SU-DHL-6 (cell line): ENCODE measurements at regions not wholly inside any gene's neighbourhood (a gene's known extent, or its start where the extent isn't known, plus 50 kb on each side); places are given as distances from the start of the nearest gene placed in this dataset.
"Not testable (repeated sequence)": the region's sequence is repeated elsewhere in the genome, so short reads cannot be mapped to it uniquely, and the experiment has no call there.

ENCODE experiments used
- H2AFZ ChIP-seq: fragments of 200-600 bp; sonication (generic); 2 replicates; pipeline ENCODE4 v1.6.1; 2014; ENCODE audit warnings: low read depth, mild to moderate bottlenecking, moderate library complexity, mixed read lengths, antibody characterized with exemption, low read length; ENCODE audit not compliant: severe bottlenecking
- H3F3A ChIP-seq: fragments of 200-600 bp; shearing (Covaris generic); 2 replicates; pipeline ENCODE4 v1.6.0; 2016; ENCODE audit warnings: antibody characterized with exemption, mild to moderate bottlenecking; ENCODE audit not compliant: insufficient read depth
- H3K27ac ChIP-seq: fragments of 200-600 bp; sonication (generic); 2 replicates; pipeline ENCODE4 v1.5.1; 2016; ENCODE audit warnings: low read depth, mild to moderate bottlenecking, low read length, moderate library complexity, mixed read lengths
- H3K27me3 ChIP-seq: fragments of 200-600 bp; sonication (generic), shearing (Covaris generic); 2 replicates; pipeline ENCODE4 v1.6.0; 2014; ENCODE audit warnings: mild to moderate bottlenecking, low read length
- H3K36me3 ChIP-seq: fragments of 200-600 bp; sonication (generic); 2 replicates; pipeline ENCODE4 v1.6.1; 2014; ENCODE audit warnings: mild to moderate bottlenecking, low read length, mixed read lengths
- H3K4me2 ChIP-seq: fragments of 300-600, 200-600 bp; shearing (Covaris generic), sonication (generic); 2 replicates; pipeline ENCODE4 v1.6.0; 2014; ENCODE audit warnings: low read length, low read depth, mild to moderate bottlenecking; ENCODE audit not compliant: poor library complexity, severe bottlenecking
- H3K4me3 ChIP-seq: fragments of 200-600 bp; sonication (generic); 2 replicates; pipeline ENCODE4 v1.5.1; 2014; ENCODE audit warnings: antibody characterized with exemption, low read length, mild to moderate bottlenecking, mixed read lengths; ENCODE audit not compliant: insufficient read depth, poor library complexity, severe bottlenecking
- H3K79me2 ChIP-seq: fragments of 200-600 bp; sonication (generic); 2 replicates; pipeline ENCODE4 v1.6.1; 2014; ENCODE audit warnings: mild to moderate bottlenecking, low read length, moderate library complexity; ENCODE audit not compliant: insufficient read depth
- H3K9ac ChIP-seq: fragments of 200-600 bp; sonication (generic); 2 replicates; pipeline ENCODE4 v1.7.0; 2014; ENCODE audit warnings: mild to moderate bottlenecking, low read length
- H3K9me2 ChIP-seq: fragments of 200-600 bp; sonication (generic); replicated peaks from 2 replicates; pipeline ENCODE4 v1.6.1; 2014; ENCODE audit warnings: low read length; ENCODE audit not compliant: insufficient read depth
- H3K9me3 ChIP-seq: fragments of 200-600 bp; sonication (generic); 2 replicates; pipeline ENCODE4 v1.6.1; 2014; ENCODE audit warnings: low read length, mixed read lengths; ENCODE audit not compliant: insufficient read depth
- H4K20me1 ChIP-seq: fragments of 200-600 bp; sonication (generic); 2 replicates; pipeline ENCODE4 v1.6.1; 2014; ENCODE audit warnings: low read depth, mild to moderate bottlenecking, antibody characterized with exemption, low read length, moderate library complexity, mixed read lengths
- EZH2phosphoT487 ChIP-seq: fragments of 200-600 bp; sonication (generic), shearing (Covaris generic); conservative IDR thresholded peaks from 2 replicates; pipeline ENCODE4 v1.6.1; 2018; ENCODE audit warnings: mild to moderate bottlenecking, antibody characterized with exemption, low read length, moderate library complexity, mixed read lengths
- TF ChIP-seq, protein P1 (sequence below): fragments of 200-600 bp; sonication (generic); IDR thresholded peaks from one replicate; pipeline ENCODE4 v1.5.1; 2017; ENCODE audit warnings: antibody characterized with exemption, mild to moderate bottlenecking, low read length, moderate library complexity; ENCODE audit not compliant: insufficient read depth, poor library complexity, severe bottlenecking

DNA sequence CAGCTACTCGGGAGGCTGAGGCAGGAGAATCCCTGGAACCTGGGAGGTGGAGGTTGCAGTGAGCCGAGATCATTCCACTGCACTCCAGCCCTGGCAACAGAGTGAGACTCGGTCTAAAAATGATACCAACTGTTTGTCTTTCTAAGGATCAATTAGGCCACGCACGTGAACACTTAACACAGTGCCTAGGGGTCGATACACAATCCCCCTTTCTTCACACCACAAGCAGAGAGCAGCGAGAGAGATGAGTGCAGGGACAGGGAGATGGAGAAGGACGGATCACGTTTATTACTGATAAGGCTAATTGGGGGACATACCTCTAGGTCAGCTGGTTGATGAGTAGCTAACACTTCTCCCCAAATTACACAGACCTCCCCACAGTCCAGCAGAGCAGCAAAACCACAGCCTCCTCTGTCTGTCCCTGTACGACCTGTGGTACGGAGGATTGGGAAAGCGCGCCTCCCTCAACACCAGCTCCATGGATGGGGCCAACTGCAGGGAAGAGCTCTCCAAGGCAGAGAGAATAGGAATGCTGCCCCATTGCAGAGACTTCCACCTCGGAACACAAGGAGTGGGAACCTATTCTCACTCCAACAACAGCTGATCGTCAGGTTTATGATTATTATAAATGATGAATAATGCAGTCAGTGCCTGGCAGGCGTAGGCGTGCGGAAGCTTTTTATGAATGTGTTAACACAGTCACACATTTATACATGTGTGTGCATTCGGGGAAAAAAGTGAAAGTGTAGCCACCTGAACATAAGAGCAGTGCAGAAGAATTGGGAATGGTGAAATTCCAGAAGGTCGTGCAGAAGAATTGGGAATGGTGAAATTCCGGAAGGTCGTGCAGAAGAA is 155.1 kb downstream of the C16orf95 start:
- H4K20me1 ChIP-seq = no peaks in the 10 kb centered on the region
- H3K27ac ChIP-seq = no peak overlapping the region
- no peak overlapping the region for H3K9ac ChIP-seq
- no peak overlapping the region for H2AFZ ChIP-seq
- H3K36me3 ChIP-seq = no peaks in the 10 kb centered on the region
- H3K4me3 ChIP-seq = no peak overlapping the region
- H3F3A ChIP-seq = no peaks in the 10 kb centered on the region
- no peaks in the 10 kb centered on the region for H3K27me3 ChIP-seq
- H3K9me3 ChIP-seq = no peaks in the 10 kb centered on the region
- H3K4me2 ChIP-seq = no peak overlapping the region
- TF ChIP-seq, protein P1, sequence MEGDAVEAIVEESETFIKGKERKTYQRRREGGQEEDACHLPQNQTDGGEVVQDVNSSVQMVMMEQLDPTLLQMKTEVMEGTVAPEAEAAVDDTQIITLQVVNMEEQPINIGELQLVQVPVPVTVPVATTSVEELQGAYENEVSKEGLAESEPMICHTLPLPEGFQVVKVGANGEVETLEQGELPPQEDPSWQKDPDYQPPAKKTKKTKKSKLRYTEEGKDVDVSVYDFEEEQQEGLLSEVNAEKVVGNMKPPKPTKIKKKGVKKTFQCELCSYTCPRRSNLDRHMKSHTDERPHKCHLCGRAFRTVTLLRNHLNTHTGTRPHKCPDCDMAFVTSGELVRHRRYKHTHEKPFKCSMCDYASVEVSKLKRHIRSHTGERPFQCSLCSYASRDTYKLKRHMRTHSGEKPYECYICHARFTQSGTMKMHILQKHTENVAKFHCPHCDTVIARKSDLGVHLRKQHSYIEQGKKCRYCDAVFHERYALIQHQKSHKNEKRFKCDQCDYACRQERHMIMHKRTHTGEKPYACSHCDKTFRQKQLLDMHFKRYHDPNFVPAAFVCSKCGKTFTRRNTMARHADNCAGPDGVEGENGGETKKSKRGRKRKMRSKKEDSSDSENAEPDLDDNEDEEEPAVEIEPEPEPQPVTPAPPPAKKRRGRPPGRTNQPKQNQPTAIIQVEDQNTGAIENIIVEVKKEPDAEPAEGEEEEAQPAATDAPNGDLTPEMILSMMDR = no peak
- no peak for TF ChIP-seq EZH2phosphoT487
- no peaks in the 10 kb centered on the region for H3K79me2 ChIP-seq
- H3K9me2 ChIP-seq = no peaks in the 10 kb centered on the region

DNA sequence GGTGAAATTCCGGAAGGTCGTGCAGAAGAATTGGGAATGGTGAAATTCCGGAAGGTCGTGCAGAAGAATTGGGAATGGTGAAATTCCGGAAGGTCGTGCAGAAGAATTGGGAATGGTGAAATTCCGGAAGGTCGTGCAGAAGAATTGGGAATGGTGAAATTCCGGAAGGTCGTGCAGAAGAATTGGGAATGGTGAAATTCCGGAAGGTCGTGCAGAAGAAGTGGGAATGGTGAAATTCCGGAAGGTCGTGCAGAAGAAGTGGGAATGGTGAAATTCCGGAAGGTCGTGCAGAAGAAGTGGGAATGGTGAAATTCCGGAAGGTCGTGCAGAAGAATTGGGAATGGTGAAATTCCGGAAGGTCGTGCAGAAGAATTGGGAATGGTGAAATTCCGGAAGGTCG is 154.4 kb downstream of the C16orf95 start:
- H3F3A ChIP-seq, H3K9me2 ChIP-seq, H3K36me3 ChIP-seq, H4K20me1 ChIP-seq, H3K9me3 ChIP-seq, H3K79me2 ChIP-seq, H3K27me3 ChIP-seq, H3K27ac ChIP-seq, H2AFZ ChIP-seq, H3K4me3 ChIP-seq, H3K9ac ChIP-seq, H3K4me2 ChIP-seq: not testable (repeated sequence)

DNA sequence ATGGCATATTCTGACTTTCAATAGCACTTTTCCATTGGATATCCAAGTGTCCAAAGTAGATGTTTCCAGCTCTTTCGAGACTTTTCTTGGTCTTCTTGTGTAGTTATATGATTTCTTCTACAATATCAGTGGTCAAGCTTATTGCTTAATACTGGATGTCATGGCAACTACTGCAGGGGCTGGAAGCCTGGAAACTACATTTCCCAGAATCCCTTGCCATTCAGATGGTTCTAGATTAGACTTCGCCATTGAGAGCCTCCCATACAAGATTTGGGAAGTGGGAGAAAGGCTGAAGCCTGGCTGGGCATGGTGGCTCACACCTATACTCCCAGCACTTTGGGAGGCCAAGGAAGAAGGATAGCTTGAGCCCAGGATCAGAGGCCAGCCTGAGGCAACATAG is 153.6 kb downstream of the C16orf95 start:
- Histone ChIP-seq H3K9me2 (no peaks in the 10 kb centered on the region), H3K27ac (no peak overlapping the region), H3K9ac (no peak overlapping the region), H4K20me1 (no peaks in the 10 kb centered on the region), H3K27me3 (no peaks in the 10 kb centered on the region), H3K79me2 (no peaks in the 10 kb centered on the region), H3K4me2 (no peak overlapping the region), H3K36me3 (no peaks in the 10 kb centered on the region), H3K9me3 (no peaks in the 10 kb centered on the region), H2AFZ (no peak overlapping the region), H3F3A (no peaks in the 10 kb centered on the region), H3K4me3 (no peak overlapping the region)
- TF ChIP-seq EZH2phosphoT487 = no peak

DNA sequence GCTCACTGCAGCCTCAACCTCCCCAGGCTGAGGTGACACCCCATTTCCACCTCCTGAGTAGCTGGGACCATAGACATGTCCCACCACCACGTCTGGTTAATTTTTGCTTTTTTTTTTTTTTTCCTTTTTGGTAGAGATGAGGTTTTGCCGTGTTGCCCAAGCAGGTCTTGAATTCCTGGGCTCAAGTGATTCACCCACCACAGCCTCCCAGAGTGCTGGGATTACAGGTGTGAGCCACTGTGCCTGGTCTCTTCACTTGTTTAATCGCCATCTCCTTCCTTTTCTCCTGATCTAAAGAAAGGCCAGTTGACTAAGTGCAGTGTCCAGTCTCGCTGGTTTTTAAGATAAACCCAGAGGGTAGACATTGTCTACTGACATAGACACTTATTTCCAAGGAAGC is 152.0 kb downstream of the C16orf95 start:
- Histone ChIP-seq H3K4me2 (no peak overlapping the region), H3K9me2 (no peaks in the 10 kb centered on the region), H3F3A (no peaks in the 10 kb centered on the region), H3K9ac (no peak overlapping the region), H3K4me3 (no peak overlapping the region), H3K36me3 (no peaks in the 10 kb centered on the region), H4K20me1 (no peaks in the 10 kb centered on the region), H3K27me3 (no peaks in the 10 kb centered on the region), H3K27ac (no peak overlapping the region), H3K9me3 (no peaks in the 10 kb centered on the region), H3K79me2 (no peaks in the 10 kb centered on the region), H2AFZ (no peak overlapping the region)
- TF ChIP-seq EZH2phosphoT487 = no peak
- TF ChIP-seq, protein P1 = no peak
